H9 (cell line): ENCODE measurements at regions not wholly inside any gene's neighbourhood (a gene's known extent, or its start where the extent isn't known, plus 50 kb on each side); places are given as distances from the start of the nearest gene placed in this dataset.

Experiments
- DNase-seq: peaks from one replicate; pipeline ENCODE4 v3.0.0-alpha.2; 2017
- H2AFZ ChIP-seq: one replicate; pipeline ENCODE4 v1.6.1; 2013; ENCODE audit warnings: mild to moderate bottlenecking, low read length, control low read depth, moderate library complexity
- H2AK5ac ChIP-seq: 2 replicates; pipeline ENCODE4 v1.6.1; 2013; ENCODE audit warnings: low read length, control low read depth, mixed read lengths; ENCODE audit not compliant: insufficient read length
- H2BK120ac ChIP-seq: one replicate; pipeline ENCODE4 v1.6.1; 2013; ENCODE audit warnings: low read depth, mild to moderate bottlenecking, low read length, control low read depth, inconsistent platforms; ENCODE audit not compliant: poor library complexity, severe bottlenecking
- H2BK12ac ChIP-seq: 2 replicates; pipeline ENCODE4 v1.6.1; 2013; ENCODE audit warnings: low read length, control low read depth, mixed read lengths, low read depth; ENCODE audit not compliant: insufficient read length
- H2BK15ac ChIP-seq: 2 replicates; pipeline ENCODE4 v1.6.1; 2013; ENCODE audit warnings: low read depth, low read length, control low read depth
- H2BK20ac ChIP-seq: one replicate; pipeline ENCODE4 v1.6.1; 2013; ENCODE audit warnings: low read depth, mild to moderate bottlenecking, low read length, control low read depth, inconsistent platforms; ENCODE audit not compliant: poor library complexity, severe bottlenecking
- H2BK5ac ChIP-seq: 2 replicates; pipeline ENCODE4 v1.6.1; 2013; ENCODE audit warnings: low read length, control low read depth, mixed read lengths; ENCODE audit not compliant: insufficient read length
- H3K14ac ChIP-seq: 2 replicates; pipeline ENCODE4 v1.6.1; 2013; ENCODE audit warnings: low read length, control low read depth; ENCODE audit not compliant: insufficient read depth
- H3K18ac ChIP-seq: 2 replicates; pipeline ENCODE4 v1.6.1; 2013; ENCODE audit warnings: low read depth, mild to moderate bottlenecking, mixed read lengths, low read length, control low read depth; ENCODE audit not compliant: insufficient read length
- H3K23ac ChIP-seq: 2 replicates; pipeline ENCODE4 v1.6.1; 2013; ENCODE audit warnings: low read length, control low read depth, mixed read lengths, low read depth; ENCODE audit not compliant: insufficient read length
- H3K23me2 ChIP-seq: 2 replicates; pipeline ENCODE4 v1.6.1; 2013; ENCODE audit warnings: low read depth, mild to moderate bottlenecking, mixed read lengths, low read length, control low read depth; ENCODE audit not compliant: insufficient read length, poor library complexity, severe bottlenecking
- H3K27ac ChIP-seq: 2 replicates; pipeline ENCODE4 v1.5.1; 2013; ENCODE audit warnings: low read length, control low read depth, mixed read lengths, low read depth; ENCODE audit not compliant: insufficient read length
- H3K27me3 ChIP-seq: 2 replicates; pipeline ENCODE4 v1.6.1; 2013; ENCODE audit warnings: low read length, control low read depth, inconsistent platforms; ENCODE audit not compliant: insufficient read depth
- H3K4ac ChIP-seq: 2 replicates; pipeline ENCODE4 v1.6.1; 2013; ENCODE audit warnings: low read depth, mild to moderate bottlenecking, control low read depth, inconsistent platforms, low read length, moderate library complexity
- H3K4me1 ChIP-seq: 2 replicates; pipeline ENCODE4 v1.6.1; 2013; ENCODE audit warnings: low read length, control low read depth, inconsistent platforms; ENCODE audit not compliant: insufficient read depth
- H3K4me2 ChIP-seq: 2 replicates; pipeline ENCODE4 v1.6.1; 2013; ENCODE audit warnings: low read length, control low read depth, mixed read lengths; ENCODE audit not compliant: insufficient read length, insufficient read depth
- H3K56ac ChIP-seq: 2 replicates; pipeline ENCODE4 v1.6.1; 2013; ENCODE audit warnings: low read depth, mild to moderate bottlenecking, mixed read lengths, low read length, control low read depth; ENCODE audit not compliant: insufficient read length
- H3K79me1 ChIP-seq: 2 replicates; pipeline ENCODE4 v1.6.1; 2013; ENCODE audit warnings: low read depth, mild to moderate bottlenecking, moderate library complexity, low read length, control low read depth, inconsistent platforms; ENCODE audit not compliant: insufficient read depth, poor library complexity, severe bottlenecking
- H3K79me2 ChIP-seq: 2 replicates; pipeline ENCODE4 v1.6.1; 2013; ENCODE audit warnings: low read length, control low read depth, inconsistent platforms; ENCODE audit not compliant: insufficient read depth
- H3K9ac ChIP-seq: 2 replicates; pipeline ENCODE4 v1.6.1; 2013; ENCODE audit warnings: low read length, control low read depth, mixed read lengths; ENCODE audit not compliant: insufficient read length; ENCODE audit errors: extremely low read depth
- H3K9me3 ChIP-seq: one replicate; pipeline ENCODE4 v1.6.1; 2013; ENCODE audit warnings: low read depth, low read length, inconsistent platforms; ENCODE audit not compliant: control insufficient read depth
- H3T11ph ChIP-seq: one replicate; pipeline ENCODE4 v1.6.1; 2013; ENCODE audit warnings: mild to moderate bottlenecking, low read length, control low read depth, inconsistent platforms
- H4K20me1 ChIP-seq: one replicate; pipeline ENCODE4 v1.6.1; 2013; ENCODE audit not compliant: control insufficient read depth, insufficient read length, insufficient read depth
- H4K5ac ChIP-seq: 2 replicates; pipeline ENCODE4 v1.6.1; 2013; ENCODE audit warnings: low read depth, mild to moderate bottlenecking, mixed read lengths, low read length, control low read depth; ENCODE audit not compliant: insufficient read length
- H4K8ac ChIP-seq: replicated peaks from 2 replicates; pipeline ENCODE4 v1.6.1; 2013; ENCODE audit warnings: low read length, control low read depth, mixed read lengths, low read depth; ENCODE audit not compliant: insufficient read length
- H4K91ac ChIP-seq: 2 replicates; pipeline ENCODE4 v1.6.1; 2013; ENCODE audit warnings: low read depth, mild to moderate bottlenecking, moderate library complexity, mixed read lengths, low read length, control low read depth; ENCODE audit not compliant: insufficient read length
- H3K27ac Mint-ChIP-seq, 3 experiments: 2 replicates in 2 of 3; 3 replicates in 1 of 3; pipeline ENCODE4 v1.8.0; 2020 to 2021; ENCODE audit warnings: mixed read lengths in 3 of 3, mild to moderate bottlenecking in 1 of 3, moderate library complexity in 1 of 3
- H3K27me3 Mint-ChIP-seq: 2 replicates; pipeline ENCODE4 v1.8.0; 2021; ENCODE audit warnings: low read depth, mild to moderate bottlenecking, moderate library complexity, mixed read lengths
- H3K36me3 Mint-ChIP-seq, 3 experiments: 2 replicates in 2 of 3; 3 replicates in 1 of 3; pipeline ENCODE4 v1.8.0; 2020 to 2021; ENCODE audit warnings: low read depth in 3 of 3, mixed read lengths in 3 of 3; ENCODE audit not compliant: insufficient read depth in 1 of 3
- H3K4me1 Mint-ChIP-seq, 2 experiments: 2 replicates each; pipeline ENCODE4 v1.8.0; 2020; ENCODE audit warnings: mixed read lengths in 2 of 2
- H3K4me3 Mint-ChIP-seq, 2 experiments: 2 replicates in 1 of 2; 3 replicates in 1 of 2; pipeline ENCODE4 v1.8.0; 2020 to 2021; ENCODE audit warnings: mild to moderate bottlenecking in 2 of 2, mixed read lengths in 2 of 2, moderate library complexity in 1 of 2
- H3K9me3 Mint-ChIP-seq, 2 experiments: 2 replicates in 1 of 2; 3 replicates in 1 of 2; pipeline ENCODE4 v1.8.0; 2020; ENCODE audit warnings: mild to moderate bottlenecking in 2 of 2, mixed read lengths in 2 of 2, moderate library complexity in 1 of 2
- CTCF ChIP-seq: fragments of 200-600 bp; sonication (generic); conservative IDR thresholded peaks from 3 replicates; pipeline ENCODE4 v1.8.0; 2021; ENCODE audit warnings: antibody characterized with exemption, mild to moderate bottlenecking

- Histone ChIP-seq H2BK20ac (no peak overlapping the region), H3K56ac (no peak overlapping the region), H2AFZ (no peak overlapping the region), H3K23me2 (no peaks in the 10 kb centered on the region), H3K4me2 (no peak overlapping the region), H3K14ac (no peak overlapping the region), H4K20me1 (no peaks in the 10 kb centered on the region), H2BK5ac (no peak overlapping the region), H3K9ac (no peak overlapping the region), H3K18ac (no peak overlapping the region), H4K8ac (no peak overlapping the region), H3K23ac (no peak overlapping the region), H3K79me2 (no peaks in the 10 kb centered on the region), H3K4me1 (no peaks in the 10 kb centered on the region), H3K4ac (no peak overlapping the region), H2BK12ac (no peak overlapping the region), H4K5ac (no peak overlapping the region), H3K27ac (no peak overlapping the region), H4K91ac (no peak overlapping the region), H3K27me3 (no peaks in the 10 kb centered on the region), H2AK5ac (no peak overlapping the region), H3K79me1 (no peaks in the 10 kb centered on the region), H3K9me3 (no peaks in the 10 kb centered on the region), H2BK15ac (no peak overlapping the region), H2BK120ac (no peak overlapping the region), H3T11ph (no peak overlapping the region)
- H3K27me3 Mint-ChIP-seq, result no peaks in the 10 kb centered on the region
- no peak for DNase-seq
- no peaks in the 10 kb centered on the region; a peak in 3 of 5 replicates for H3K9me3 Mint-ChIP-seq
- TF ChIP-seq CTCF, result no peak
- no peaks in the 10 kb centered on the region for H3K4me1 Mint-ChIP-seq
- H3K36me3 Mint-ChIP-seq, result no peaks in the 10 kb centered on the region; a peak in 2 of 7 replicates
- no peak overlapping the region for H3K27ac Mint-ChIP-seq
- H3K4me3 Mint-ChIP-seq, result no peak overlapping the region
Measured at GRCh38 chr21:23017989-23018388, 2019.8 kb downstream of the NCAM2 start.
